Left cardiac atrium (tissue), 4 donors: ENCODE measurements at regions not wholly inside any gene's neighbourhood (a gene's known extent, or its start where the extent isn't known, plus 50 kb on each side); places are given as distances from the start of the nearest gene placed in this dataset.
"Not testable (repeated sequence)": the region's sequence is repeated elsewhere in the genome, so short reads cannot be mapped to it uniquely, and the experiment has no call there.

Experiments used
- ATAC-seq, 2 donors: fragments of 200-7000 bp; cut with Tn5 transposase; one replicate each; pipeline ENCODE4 v1.9.1; 2020; ENCODE audit warnings: mild to moderate bottlenecking in 2 of 2, moderate library complexity in 2 of 2
- DNase-seq: peaks from one replicate; pipeline ENCODE4 v3.0.0-alpha.2; 2020
- intact Hi-C, 2 donors: fragments of 100-400 bp; cut with DNase I; formaldehyde crosslinking; loops; one replicate each; pipeline versions ENCODE4 v1.14.1 to v1.15.1; 2022 to 2023
- donor health status: DM: no; HTN: yes; CAD: no.
- donor health status: DM: no; HTN: yes; CAD: no; lungs with severe emphysema.
- donor health status: DM: yes; HTN: yes; CAD: no.
- donor health status: Dilated cardiomyopathy.

- DNase-seq (no peak), ATAC-seq (no peak)
- intact Hi-C loops = no loop called here
Measured at GRCh38 chr7:149584009-149584408, 86.4 kb upstream of the ZNF746 start.

- intact Hi-C loops = no loop called here
- no peak for ATAC-seq
- no peak for DNase-seq
Measured at GRCh38 chr7:149580328-149580727, 82.7 kb upstream of the ZNF746 start.

- DNase-seq, intact Hi-C loops, ATAC-seq: not testable (repeated sequence)
Measured at GRCh38 chr7:149579365-149579764, 81.8 kb upstream of the ZNF746 start.

GRCh38 chr7:149574428-149574827 is 76.8 kb upstream of the ZNF746 start:
- intact Hi-C loops, ATAC-seq: not testable (repeated sequence)

GRCh38 chr7:149573519-149573918 is 75.9 kb upstream of the ZNF746 start:
- ATAC-seq = no peak
- intact Hi-C loops = no loop called here
- no peak for DNase-seq

More at GRCh38 chr7:149574428-149574827, 76.8 kb upstream of the ZNF746 start:
- DNase-seq = not testable (repeated sequence)

GRCh38 chr7:149572920-149573319 is 75.3 kb upstream of the ZNF746 start:
- intact Hi-C loops, ATAC-seq, DNase-seq: not testable (repeated sequence)

GRCh38 chr7:149570784-149571183 is 73.2 kb upstream of the ZNF746 start:
- no peak for ATAC-seq
- intact Hi-C loops = no loop called here
- no peak for DNase-seq

- intact Hi-C loops = no loop called here
- no peak for DNase-seq
- no peak for ATAC-seq
Measured at GRCh38 chr7:149569726-149570422, 72.3 kb upstream of the ZNF746 start.

- ATAC-seq (no peak), DNase-seq (no peak)
- intact Hi-C loops = no loop called here
Measured at GRCh38 chr7:149569025-149569725, 71.6 kb upstream of the ZNF746 start.

GRCh38 chr7:149568218-149568617 is 70.6 kb upstream of the ZNF746 start:
- ATAC-seq (no peak), DNase-seq (no peak)
- intact Hi-C loops = no loop called here

GRCh38 chr7:149566103-149566502 is 68.5 kb upstream of the ZNF746 start:
- DNase-seq = no peak
- intact Hi-C loops = no loop called here
- ATAC-seq = no peak

GRCh38 chr7:149565096-149565382 is 67.4 kb upstream of the ZNF746 start:
- ATAC-seq (no peak), DNase-seq (no peak)
- intact Hi-C loops = no loop called here

- ATAC-seq = no peak
- intact Hi-C loops = no loop called here
- DNase-seq = no peak
Measured at GRCh38 chr7:149564340-149565095, 66.9 kb upstream of the ZNF746 start.

- intact Hi-C loops = no loop called here
- no peak for ATAC-seq
- no peak for DNase-seq
Measured at GRCh38 chr7:149562602-149563001, 65.0 kb upstream of the ZNF746 start.

GRCh38 chr7:149561072-149561471 is 63.5 kb upstream of the ZNF746 start:
- ATAC-seq (no peak), DNase-seq (no peak)
- intact Hi-C loops = no loop called here

GRCh38 chr7:149559711-149560110 is 62.1 kb upstream of the ZNF746 start:
- intact Hi-C loops = no loop called here
- ATAC-seq (no peak), DNase-seq (no peak)

- ATAC-seq (peak in 1 of 2 donors; percentile 36), DNase-seq (no peak)
- intact Hi-C loops = no loop called here
Measured at GRCh38 chr7:149558149-149558861, 60.7 kb upstream of the ZNF746 start.

- intact Hi-C loops, ATAC-seq: not testable (repeated sequence)
Measured at GRCh38 chr7:149556525-149556924, 58.9 kb upstream of the ZNF746 start.

GRCh38 chr7:149554821-149555220 is 57.2 kb upstream of the ZNF746 start:
- DNase-seq = not testable (repeated sequence)

More at GRCh38 chr7:149556525-149556924, 58.9 kb upstream of the ZNF746 start:
- DNase-seq = not testable (repeated sequence)

More at GRCh38 chr7:149554821-149555220, 57.2 kb upstream of the ZNF746 start:
- intact Hi-C loops, ATAC-seq: not testable (repeated sequence)
